GM12872 (cell line): ENCODE measurements at regions not wholly inside any gene's neighbourhood (a gene's known extent, or its start where the extent isn't known, plus 50 kb on each side); places are given as distances from the start of the nearest gene placed in this dataset.

Source experiments
- TF ChIP-seq, protein P1 (sequence below): IDR thresholded peaks from 3 replicates; pipeline ENCODE4 v1.5.1; 2011; ENCODE audit warnings: low read depth, mild to moderate bottlenecking, low read length, moderate library complexity; ENCODE audit not compliant: insufficient read depth

DNA sequence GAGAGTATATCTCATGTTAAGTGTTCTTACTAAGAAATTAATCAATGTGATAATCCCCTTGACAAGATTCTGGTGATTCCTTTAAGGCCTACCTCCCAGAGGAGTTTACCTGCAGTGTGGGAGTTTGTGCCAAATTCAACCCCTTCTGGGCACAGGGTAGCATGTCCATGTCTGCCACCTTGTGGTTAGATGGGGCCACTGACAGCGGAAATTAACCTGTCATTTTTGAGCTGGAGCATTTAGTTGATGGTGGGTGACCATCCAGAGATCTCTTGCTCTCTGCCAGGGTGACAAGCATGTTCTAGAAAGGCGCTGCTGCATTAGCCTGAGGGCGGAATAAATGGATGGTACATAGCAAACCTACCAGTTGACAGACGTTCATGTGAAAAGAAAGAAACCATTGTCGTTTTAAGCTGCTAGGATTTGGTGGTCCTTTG is 132.2 kb downstream of the FBXO4 start:
- TF ChIP-seq, protein P1, sequence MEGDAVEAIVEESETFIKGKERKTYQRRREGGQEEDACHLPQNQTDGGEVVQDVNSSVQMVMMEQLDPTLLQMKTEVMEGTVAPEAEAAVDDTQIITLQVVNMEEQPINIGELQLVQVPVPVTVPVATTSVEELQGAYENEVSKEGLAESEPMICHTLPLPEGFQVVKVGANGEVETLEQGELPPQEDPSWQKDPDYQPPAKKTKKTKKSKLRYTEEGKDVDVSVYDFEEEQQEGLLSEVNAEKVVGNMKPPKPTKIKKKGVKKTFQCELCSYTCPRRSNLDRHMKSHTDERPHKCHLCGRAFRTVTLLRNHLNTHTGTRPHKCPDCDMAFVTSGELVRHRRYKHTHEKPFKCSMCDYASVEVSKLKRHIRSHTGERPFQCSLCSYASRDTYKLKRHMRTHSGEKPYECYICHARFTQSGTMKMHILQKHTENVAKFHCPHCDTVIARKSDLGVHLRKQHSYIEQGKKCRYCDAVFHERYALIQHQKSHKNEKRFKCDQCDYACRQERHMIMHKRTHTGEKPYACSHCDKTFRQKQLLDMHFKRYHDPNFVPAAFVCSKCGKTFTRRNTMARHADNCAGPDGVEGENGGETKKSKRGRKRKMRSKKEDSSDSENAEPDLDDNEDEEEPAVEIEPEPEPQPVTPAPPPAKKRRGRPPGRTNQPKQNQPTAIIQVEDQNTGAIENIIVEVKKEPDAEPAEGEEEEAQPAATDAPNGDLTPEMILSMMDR, result peak; percentile 82

DNA sequence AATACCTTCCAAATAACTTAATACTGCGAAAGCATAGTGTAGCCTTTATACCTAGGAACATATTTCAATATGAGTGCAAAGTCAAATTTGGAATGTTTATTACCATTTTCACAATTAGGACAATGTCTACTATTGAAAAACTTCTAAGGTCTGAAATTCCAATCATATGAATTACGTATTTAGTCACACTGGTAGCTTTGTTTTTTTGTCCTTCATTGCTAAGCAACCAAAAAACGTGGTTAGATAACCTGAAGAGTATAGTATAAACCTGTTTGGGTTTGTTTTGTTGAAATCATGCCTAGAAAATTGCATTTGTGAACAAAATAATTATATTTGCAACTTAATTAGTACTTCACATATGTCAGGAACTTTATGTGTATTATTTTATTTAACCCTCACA is 134.2 kb downstream of the FBXO4 start:
- TF ChIP-seq, protein P1, result no peak

DNA sequence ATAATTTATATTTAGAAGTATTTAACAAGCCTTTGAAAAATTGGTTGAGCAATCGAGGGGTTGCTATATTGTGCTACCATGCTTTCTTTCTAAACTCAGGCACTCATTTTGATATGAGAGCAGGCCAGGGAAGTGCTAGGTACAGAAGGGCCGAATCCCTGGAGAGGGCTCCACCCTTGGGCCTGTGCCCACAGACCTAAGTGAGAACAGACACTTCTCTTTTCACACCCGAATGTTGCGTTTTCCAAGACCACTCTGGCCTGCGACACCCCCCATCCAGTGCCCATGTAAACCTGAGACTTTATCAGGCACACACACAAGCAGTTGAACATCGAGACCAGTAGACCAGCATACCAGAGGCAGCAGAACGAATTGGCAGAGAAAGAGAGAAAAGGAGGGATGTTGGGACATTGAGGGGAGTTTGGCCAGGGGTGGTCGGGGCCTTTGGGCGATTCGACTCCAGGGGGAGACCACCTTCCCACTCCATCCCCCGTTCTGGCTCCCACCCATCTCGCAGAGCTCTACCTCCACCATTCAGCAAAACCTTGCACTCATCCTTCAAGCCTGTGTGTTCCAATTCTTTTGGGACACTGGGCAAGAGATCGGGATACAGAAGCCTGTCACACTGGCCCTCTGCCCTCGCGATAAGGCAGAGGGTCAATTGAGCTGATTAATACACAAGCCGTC is 134.8 kb downstream of the FBXO4 start:
- TF ChIP-seq, protein P1, result no peak

DNA sequence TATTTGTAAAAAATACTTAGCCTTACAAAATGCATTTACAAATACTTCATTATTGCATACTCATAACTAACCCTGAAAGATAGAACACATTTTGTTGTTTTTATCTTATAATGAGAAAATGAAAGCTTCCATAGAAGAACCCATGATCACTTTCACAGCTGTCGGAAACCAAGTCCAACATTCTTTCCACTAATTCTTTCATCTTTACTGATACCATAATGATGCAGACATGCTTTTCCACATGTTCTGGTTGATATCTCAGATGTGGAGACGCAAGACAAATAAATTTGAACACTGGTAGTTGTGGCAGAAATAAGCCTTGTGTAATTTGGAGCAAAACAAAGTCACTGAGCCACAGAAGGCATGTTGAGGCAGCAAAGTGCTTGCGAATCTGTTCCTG is 136.0 kb downstream of the FBXO4 start:
- TF ChIP-seq, protein P1, result no peak

DNA sequence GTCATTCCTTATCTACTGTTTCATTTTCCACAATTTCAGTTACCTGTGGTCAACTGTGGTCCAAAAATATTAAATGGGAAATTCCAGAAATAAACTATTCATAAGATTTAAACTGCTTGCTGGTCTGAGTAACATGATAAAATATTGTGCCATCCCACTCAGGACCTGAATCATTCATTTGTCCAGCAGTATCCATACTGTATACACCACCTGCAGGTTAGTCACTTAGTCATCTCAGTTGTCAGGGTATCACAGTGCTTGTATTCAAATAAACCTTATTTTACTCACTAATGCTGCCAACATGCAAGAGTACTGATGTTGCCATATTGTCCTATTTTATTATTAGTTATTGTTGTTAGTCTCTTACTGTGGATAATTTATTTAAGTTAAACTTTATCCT is 139.7 kb downstream of the FBXO4 start:
- TF ChIP-seq, protein P1, result no peak

DNA sequence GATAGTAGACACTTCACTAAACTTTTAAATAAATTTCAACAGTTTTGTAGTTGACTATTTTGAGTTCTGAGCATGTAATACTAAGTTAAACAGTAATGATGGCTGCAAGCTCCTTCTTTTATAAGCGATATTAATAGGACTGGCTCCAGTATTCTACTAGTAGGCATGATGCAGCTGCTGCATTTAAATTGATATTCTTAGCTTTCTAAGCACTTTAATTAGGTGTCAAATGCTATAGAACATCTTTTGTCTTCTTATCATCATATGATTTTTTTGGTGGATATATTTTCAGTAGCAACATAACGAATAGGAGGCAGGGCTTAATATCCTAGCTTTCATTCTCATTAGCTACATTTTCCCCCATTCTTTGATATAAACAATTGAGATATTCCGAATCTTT is 141.1 kb downstream of the FBXO4 start:
- TF ChIP-seq, protein P1, result no peak

DNA sequence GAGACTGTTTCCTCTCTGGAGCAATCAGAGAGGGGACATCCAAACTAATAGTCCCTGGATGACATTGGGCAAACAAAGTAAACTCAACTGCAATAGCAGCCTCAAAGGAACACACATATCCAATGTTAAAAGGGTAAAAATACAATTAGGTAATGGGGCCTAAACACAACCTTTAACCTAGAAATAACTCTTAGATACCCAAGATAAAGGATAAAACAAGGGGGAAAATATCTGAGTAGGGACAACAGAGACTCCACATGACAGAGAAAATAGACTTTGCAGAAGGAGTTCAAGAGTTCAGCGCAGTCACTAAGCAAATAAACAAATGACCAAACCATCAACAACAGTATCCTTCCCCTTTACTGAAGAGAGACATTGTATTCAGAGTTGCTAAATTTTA is 149.3 kb downstream of the FBXO4 start:
- TF ChIP-seq, protein P1, result no peak

DNA sequence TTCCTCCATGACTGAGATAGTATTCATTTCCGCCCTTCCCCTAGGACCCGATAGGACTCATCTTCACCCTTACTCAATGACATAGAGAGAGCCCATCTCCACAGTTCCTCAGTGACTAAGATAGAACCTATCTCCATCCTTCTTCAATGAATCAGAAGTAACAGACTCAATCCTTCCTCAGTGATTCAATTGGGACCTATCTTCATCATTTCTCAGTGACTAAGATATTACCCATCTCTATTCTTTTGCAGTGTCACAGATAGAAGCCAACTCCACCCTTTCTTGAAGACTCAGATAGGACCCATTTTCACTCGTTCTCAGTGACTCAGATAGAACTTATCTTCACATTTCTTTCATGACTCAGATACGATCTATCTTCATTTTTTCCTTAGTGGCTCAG is 164.6 kb downstream of the FBXO4 start:
- TF ChIP-seq, protein P1, result no peak
